ENCODE measurements at regions not wholly inside any gene's neighbourhood (a gene's known extent, or its start where the extent isn't known, plus 50 kb on each side); places are given as distances from the start of the nearest gene placed in this dataset.

DNA sequence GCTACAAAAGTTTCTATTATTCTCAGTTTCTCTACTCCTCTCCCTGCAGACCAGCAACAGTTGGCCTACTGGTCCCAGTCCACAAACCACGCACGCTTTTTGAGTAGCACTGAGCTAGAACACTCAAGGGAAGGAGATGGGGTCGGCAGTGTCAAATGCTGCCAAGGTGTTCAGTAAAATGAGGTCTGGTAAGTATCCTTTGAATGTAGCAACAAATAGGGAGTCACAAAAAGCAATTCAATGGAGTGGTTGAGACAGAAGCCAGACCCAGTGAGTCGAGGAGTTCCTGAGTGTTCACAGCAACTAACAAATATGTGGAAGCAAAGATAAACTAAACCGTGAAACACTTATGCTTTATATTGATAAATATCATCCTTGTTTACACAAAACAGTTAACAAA, 355.7 kb downstream of the MID1IP1 start:
- TF ChIP-seq, protein P1, sequence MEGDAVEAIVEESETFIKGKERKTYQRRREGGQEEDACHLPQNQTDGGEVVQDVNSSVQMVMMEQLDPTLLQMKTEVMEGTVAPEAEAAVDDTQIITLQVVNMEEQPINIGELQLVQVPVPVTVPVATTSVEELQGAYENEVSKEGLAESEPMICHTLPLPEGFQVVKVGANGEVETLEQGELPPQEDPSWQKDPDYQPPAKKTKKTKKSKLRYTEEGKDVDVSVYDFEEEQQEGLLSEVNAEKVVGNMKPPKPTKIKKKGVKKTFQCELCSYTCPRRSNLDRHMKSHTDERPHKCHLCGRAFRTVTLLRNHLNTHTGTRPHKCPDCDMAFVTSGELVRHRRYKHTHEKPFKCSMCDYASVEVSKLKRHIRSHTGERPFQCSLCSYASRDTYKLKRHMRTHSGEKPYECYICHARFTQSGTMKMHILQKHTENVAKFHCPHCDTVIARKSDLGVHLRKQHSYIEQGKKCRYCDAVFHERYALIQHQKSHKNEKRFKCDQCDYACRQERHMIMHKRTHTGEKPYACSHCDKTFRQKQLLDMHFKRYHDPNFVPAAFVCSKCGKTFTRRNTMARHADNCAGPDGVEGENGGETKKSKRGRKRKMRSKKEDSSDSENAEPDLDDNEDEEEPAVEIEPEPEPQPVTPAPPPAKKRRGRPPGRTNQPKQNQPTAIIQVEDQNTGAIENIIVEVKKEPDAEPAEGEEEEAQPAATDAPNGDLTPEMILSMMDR (IDR thresholded peaks at IDR 0.05; ENCODE audit: unreplicated experiment): no peak
- CTCF ChIA-PET: no interaction called here
- H3K4me1 Mint-ChIP-seq (ENCODE audit: low read depth, unreplicated experiment): peaks cover 33% of the 10 kb centered on the region
- no peaks in the 10 kb centered on the region for H3K36me3 Mint-ChIP-seq (ENCODE audit: insufficient read depth, unreplicated experiment)
- no TSS peak for BruUV-seq (replicated peaks)
- H3K4me3 Mint-ChIP-seq (ENCODE audit: low read depth, unreplicated experiment): no peak overlapping the region
- no peaks in the 10 kb centered on the region for H3K9me3 Mint-ChIP-seq (ENCODE audit: low read depth, unreplicated experiment)
- no peak overlapping the region for H3K27ac Mint-ChIP-seq (ENCODE audit: unreplicated experiment)
- no peak for DNase-seq
- intact Hi-C loops (cut with micrococcal nuclease; ENCODE audit: unreplicated experiment): loop anchor here (5.0 kb wide), 2 partner anchors 45 to 85 kb away; no protein-coding TSS in a partner anchor
- peaks cover 22% of the 10 kb centered on the region for H3K27me3 Mint-ChIP-seq (ENCODE audit: unreplicated experiment)

DNA sequence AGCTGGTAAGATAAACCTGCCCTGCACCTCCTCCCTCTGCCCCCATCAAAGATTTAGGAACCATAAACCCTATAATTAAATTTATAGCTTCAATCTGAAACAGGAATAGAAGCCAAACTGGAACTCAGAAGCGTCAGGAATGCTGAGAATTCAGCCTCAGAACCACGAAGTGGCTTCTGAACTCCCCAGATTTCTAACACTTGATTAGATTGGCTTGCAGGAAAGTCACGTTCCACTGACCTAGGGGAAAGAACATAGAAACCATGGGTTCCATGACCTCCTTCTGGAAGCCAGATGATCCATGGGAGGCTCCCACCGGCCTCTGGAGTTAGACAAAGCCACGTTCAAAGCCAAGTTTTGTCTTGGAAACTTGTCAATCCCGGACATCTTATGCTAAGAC, 356.5 kb downstream of the MID1IP1 start:
- H3K9me3 Mint-ChIP-seq (ENCODE audit: low read depth, unreplicated experiment): no peaks in the 10 kb centered on the region
- CTCF ChIA-PET: interaction anchor here (0.7 kb wide), 1 partner anchor 9 kb away, joined by 3 read pairs; no protein-coding TSS in a partner anchor
- peaks cover 33% of the 10 kb centered on the region for H3K4me1 Mint-ChIP-seq (ENCODE audit: low read depth, unreplicated experiment)
- H3K27me3 Mint-ChIP-seq (ENCODE audit: unreplicated experiment): peaks cover 30% of the 10 kb centered on the region
- TF ChIP-seq, protein P1 (IDR thresholded peaks at IDR 0.05; ENCODE audit: unreplicated experiment): no peak
- no peak overlapping the region for H3K4me3 Mint-ChIP-seq (ENCODE audit: low read depth, unreplicated experiment)
- BruUV-seq (replicated peaks): no TSS peak
- no peak overlapping the region for H3K27ac Mint-ChIP-seq (ENCODE audit: unreplicated experiment)
- no peaks in the 10 kb centered on the region for H3K36me3 Mint-ChIP-seq (ENCODE audit: insufficient read depth, unreplicated experiment)
- intact Hi-C loops (cut with micrococcal nuclease; ENCODE audit: unreplicated experiment): loop anchor here (5.0 kb wide), 2 partner anchors 45 to 85 kb away; no protein-coding TSS in a partner anchor
- DNase-seq: no peak

GRCh38 chrX:39158801-39159657, 357.8 kb downstream of the MID1IP1 start:
- H3K36me3 Mint-ChIP-seq (ENCODE audit: insufficient read depth, unreplicated experiment): no peaks in the 10 kb centered on the region
- H3K4me3 Mint-ChIP-seq (ENCODE audit: low read depth, unreplicated experiment): no peak overlapping the region
- no TSS peak for BruUV-seq (replicated peaks)
- CTCF ChIA-PET: interaction anchor here (0.7 kb wide), 1 partner anchor 10 kb away, joined by 3 read pairs; no protein-coding TSS in a partner anchor
- no peak overlapping the region for H3K27ac Mint-ChIP-seq (ENCODE audit: unreplicated experiment)
- intact Hi-C loops (cut with micrococcal nuclease; ENCODE audit: unreplicated experiment): loop anchor here (5.0 kb wide), 2 partner anchors 43 to 83 kb away; no protein-coding TSS in a partner anchor
- no peak for DNase-seq
- H3K9me3 Mint-ChIP-seq (ENCODE audit: low read depth, unreplicated experiment): no peaks in the 10 kb centered on the region
- peaks cover 40% of the 10 kb centered on the region for H3K27me3 Mint-ChIP-seq (ENCODE audit: unreplicated experiment)
- TF ChIP-seq, protein P1 (IDR thresholded peaks at IDR 0.05; ENCODE audit: unreplicated experiment): no peak
- peaks cover 33% of the 10 kb centered on the region for H3K4me1 Mint-ChIP-seq (ENCODE audit: low read depth, unreplicated experiment)

GRCh38 chrX:39159921-39160507, 358.8 kb downstream of the MID1IP1 start:
- Mint-ChIP-seq H3K4me3 (ENCODE audit: low read depth, unreplicated experiment) (no peak overlapping the region), H3K9me3 (ENCODE audit: low read depth, unreplicated experiment) (no peaks in the 10 kb centered on the region), H3K27me3 (ENCODE audit: unreplicated experiment) (peaks cover 40% of the 10 kb centered on the region), H3K4me1 (ENCODE audit: low read depth, unreplicated experiment) (peaks cover 33% of the 10 kb centered on the region), H3K36me3 (ENCODE audit: insufficient read depth, unreplicated experiment) (no peaks in the 10 kb centered on the region), H3K27ac (ENCODE audit: unreplicated experiment) (no peak overlapping the region)
- intact Hi-C loops (cut with micrococcal nuclease; ENCODE audit: unreplicated experiment): loop anchor here (5.0 kb wide), 2 partner anchors 42 to 82 kb away; no protein-coding TSS in a partner anchor
- TF ChIP-seq, protein P1 (IDR thresholded peaks at IDR 0.05; ENCODE audit: unreplicated experiment): no peak
- CTCF ChIA-PET: no interaction called here
- no peak for DNase-seq
- BruUV-seq (replicated peaks): no TSS peak

All from Calu3 (cell line).